GM12878 (cell line): ENCODE measurements at regions not wholly inside any gene's neighbourhood (a gene's known extent, or its start where the extent isn't known, plus 50 kb on each side); places are given as distances from the start of the nearest gene placed in this dataset.

ENCODE experiments used
- ATAC-seq: fragments of 200-7000 bp; cut with Tn5 transposase; 3 replicates; pipeline ENCODE4 v1.9.1; 2020; ENCODE audit warnings: mild to moderate bottlenecking, moderate library complexity
- BruUV-seq: library from RNA; stranded (reverse); fragments of 400-500 nt; replicated peaks from 2 replicates; lab custom pipeline; 2021; lab: Mats Ljungman, UMichigan
- CTCF ChIA-PET: fragments of 300-600 bp; sonication (Branson Sonifier 250); formaldehyde crosslinking; extraction: SDS; loops from one replicate; lab custom pipeline; 2021; ENCODE audit warnings: inconsistent platforms; lab: Yijun Ruan, JAX
- POLR2A ChIA-PET: fragments of 350-600 bp; formaldehyde crosslinking; extraction: SDS; loops from one replicate; lab custom pipeline; 2021; ENCODE audit warnings: inconsistent platforms; lab: Charles Lee
- RAD21 ChIA-PET: fragments of 300-600 bp; sonication (Branson Sonifier 250); formaldehyde crosslinking; loops from one replicate; lab custom pipeline; 2023; ENCODE audit warnings: antibody characterized with exemption; ENCODE audit not compliant: unreplicated experiment; lab: Charles Lee
- SMC1A ChIA-PET: fragments of 300-600 bp; sonication (Branson Sonifier 250); formaldehyde crosslinking; loops from one replicate; lab custom pipeline; 2023; ENCODE audit not compliant: unreplicated experiment, uncharacterized antibody; lab: Charles Lee
- DNase-seq: peaks from one replicate; pipeline ENCODE4 v3.0.0-alpha.2; 2011; ENCODE audit warnings: low read depth, low spot score
- FAIRE-seq: peaks from 3 replicates; lab custom pipeline; 2011; peaks lifted over from hg19 to GRCh38; lab: Jason Lieb, UNC
- H2AFZ ChIP-seq: 2 replicates; pipeline ENCODE4 v1.6.0; 2011; ENCODE audit warnings: low read depth, low read length, control low read depth; ENCODE audit not compliant: control insufficient read depth
- H3K27ac ChIP-seq: 2 replicates; pipeline ENCODE4 v1.5.1; 2011; ENCODE audit warnings: control low read depth; ENCODE audit not compliant: control insufficient read depth, insufficient read depth
- H3K27me3 ChIP-seq, 2 experiments: replicated peaks in 1 of 2; 2 replicates each; pipeline versions ENCODE4 v1.6.0 to v1.6.1; 2011; ENCODE audit warnings: low read length in 1 of 2; ENCODE audit not compliant: control insufficient read depth in 2 of 2, insufficient read depth in 2 of 2
- H3K36me3 ChIP-seq, 2 experiments: 2 replicates each; pipeline ENCODE4 v1.5.1; 2011; ENCODE audit warnings: low read length in 1 of 2; ENCODE audit not compliant: control insufficient read depth in 2 of 2, insufficient read depth in 2 of 2
- H3K4me1 ChIP-seq: 2 replicates; pipeline ENCODE4 v1.6.1; 2011; ENCODE audit warnings: mild to moderate bottlenecking, low read length, moderate library complexity, mixed read lengths; ENCODE audit not compliant: control insufficient read depth, insufficient read depth
- H3K4me2 ChIP-seq: 2 replicates; pipeline ENCODE4 v1.6.0; 2011; ENCODE audit warnings: control low read depth; ENCODE audit not compliant: control insufficient read depth, insufficient read depth
- H3K4me3 ChIP-seq: fragments of 200-600 bp; sonication (generic); 2 replicates; pipeline ENCODE4 v1.5.1; 2016
- H3K79me2 ChIP-seq: 2 replicates; pipeline ENCODE4 v1.6.0; 2011; ENCODE audit warnings: low read length; ENCODE audit not compliant: control insufficient read depth, insufficient read depth
- H3K9ac ChIP-seq: 2 replicates; pipeline ENCODE4 v1.8.0; 2011; ENCODE audit warnings: low read length, control low read depth, mixed read lengths; ENCODE audit not compliant: control insufficient read depth, insufficient read depth
- H3K9me3 ChIP-seq: replicated peaks from 3 replicates; pipeline ENCODE4 v1.5.1; 2011; ENCODE audit warnings: mild to moderate bottlenecking, low read length; ENCODE audit not compliant: control insufficient read depth, insufficient read depth
- H4K20me1 ChIP-seq: 2 replicates; pipeline ENCODE4 v1.6.0; 2011; ENCODE audit not compliant: control insufficient read depth, insufficient read depth
- BCLAF1 ChIP-seq: fragments of 450-650 bp; IDR thresholded peaks from 2 replicates; pipeline ENCODE4 v1.6.1; 2017; ENCODE audit warnings: antibody characterized with exemption, mild to moderate bottlenecking, moderate library complexity
- BMI1 ChIP-seq: fragments of 450-650 bp; IDR thresholded peaks from 2 replicates; pipeline ENCODE4 v1.6.1; 2016; ENCODE audit warnings: mild to moderate bottlenecking, moderate library complexity, borderline replicate concordance
- E2F4 ChIP-seq: IDR thresholded peaks from 2 replicates; pipeline ENCODE4 v1.6.1; 2012; ENCODE audit warnings: low read depth, low read length, improper control_type of control experiment
- ETV6 ChIP-seq, 2 experiments: fragments of 450-650 bp in 1 of 2; IDR thresholded peaks in 1 of 2; conservative IDR thresholded peaks in 1 of 2; 2 replicates each; pipeline ENCODE4 v1.6.1; 2014; ENCODE audit warnings: antibody characterized with exemption in 1 of 2, borderline replicate concordance in 1 of 2, low read depth in 1 of 2, mild to moderate bottlenecking in 1 of 2, moderate library complexity in 1 of 2
- EZH2 ChIP-seq: IDR thresholded peaks from 2 replicates; pipeline ENCODE4 v1.6.1; 2012; ENCODE audit warnings: low read depth, mild to moderate bottlenecking, control low read depth, inconsistent platforms, low read length, borderline replicate concordance; ENCODE audit not compliant: control insufficient read depth
- JUNB ChIP-seq: IDR thresholded peaks from 2 replicates; pipeline ENCODE4 v1.6.1; 2016; ENCODE audit warnings: antibody characterized with exemption, mild to moderate bottlenecking
- KAT2A ChIP-seq: conservative IDR thresholded peaks from 2 replicates; pipeline ENCODE4 v1.6.1; 2011; ENCODE audit warnings: low read depth, low read length; ENCODE audit not compliant: control insufficient read depth
- KLF5 ChIP-seq: fragments of 450-650 bp; IDR thresholded peaks from 2 replicates; pipeline ENCODE4 v1.6.1; 2014; ENCODE audit warnings: mild to moderate bottlenecking; ENCODE audit not compliant: partially characterized antibody
- NRF1 ChIP-seq: conservative IDR thresholded peaks from 2 replicates; pipeline ENCODE4 v1.6.1; 2011; ENCODE audit warnings: mild to moderate bottlenecking, low read depth, low read length, improper control_type of control experiment
- SP1 ChIP-seq: IDR thresholded peaks from one replicate; pipeline ENCODE4 v1.6.1; 2011; ENCODE audit warnings: low read depth, low read length
- SRF ChIP-seq, 2 experiments: IDR thresholded peaks; 2 replicates each; pipeline ENCODE4 v1.6.1; 2011; ENCODE audit warnings: low read depth in 2 of 2, low read length in 2 of 2, mild to moderate bottlenecking in 1 of 2, moderate library complexity in 1 of 2
- SUPT20H ChIP-seq: IDR thresholded peaks from 2 replicates; pipeline ENCODE4 v1.6.1; 2011; ENCODE audit warnings: low read depth, mild to moderate bottlenecking, low read length, moderate library complexity, borderline replicate concordance; ENCODE audit not compliant: control insufficient read depth
- SUZ12 ChIP-seq: fragments of 200-600 bp; sonication (generic); IDR thresholded peaks from one replicate; pipeline ENCODE4 v1.6.1; 2018; ENCODE audit warnings: antibody characterized with exemption, mild to moderate bottlenecking; ENCODE audit not compliant: unreplicated experiment
- YY1 ChIP-seq: IDR thresholded peaks from 2 replicates; pipeline ENCODE4 v1.6.1; 2011; ENCODE audit warnings: low read depth, mild to moderate bottlenecking, low read length
- ZNF592 ChIP-seq: fragments of 450-650 bp; IDR thresholded peaks from 2 replicates; pipeline ENCODE4 v1.6.1; 2017; ENCODE audit warnings: mild to moderate bottlenecking, moderate library complexity
- WGBS: methylation state at CpG from one replicate; pipeline ENCODE4 v1.1.6; 2016; ENCODE audit warnings: low lambda C conversion rate; ENCODE audit not compliant: insufficient replicate concordance, insufficient coverage; ENCODE audit errors: missing lambda C conversion rate; 5-methylcytosine and 5-hydroxymethylcytosine counted together
- in situ Hi-C: fragments of 300-500 bp; cut with MboI; formaldehyde crosslinking; loops from 9 replicates; pipeline ENCODE4 v1.14.3; 2018; ENCODE audit warnings: mixed read lengths
- intact Hi-C: fragments of 100-400 bp; cut with micrococcal nuclease; formaldehyde crosslinking; loops from one replicate; pipeline ENCODE4 v1.14.2; 2022; ENCODE audit not compliant: unreplicated experiment

GRCh38 chr11:15671216-15671615, 556.5 kb downstream of the INSC start (continued):
- TF ChIP-seq ETV6 (conservative IDR thresholded peaks at IDR 0.05 in 1 of 2, IDR thresholded peaks at IDR 0.05 in 1 of 2; ENCODE audit: borderline replicate concordance in 1 of 2, low read depth in 1 of 2) = no peak

GRCh38 chr11:15672825-15673224, 558.1 kb downstream of the INSC start:
- no peak overlapping the region for H2AFZ ChIP-seq

More at GRCh38 chr11:15672825-15673224, 558.1 kb downstream of the INSC start:
- H4K20me1 ChIP-seq = no peaks in the 10 kb centered on the region
- H3K9ac ChIP-seq = no peak overlapping the region
- DNase-seq (no peak), FAIRE-seq (no peak), ATAC-seq (no peak)
- H3K36me3 ChIP-seq = no peaks in the 10 kb centered on the region
- no peak for TF ChIP-seq SP1
- no peak for TF ChIP-seq BMI1
- no peak for TF ChIP-seq EZH2
- TF ChIP-seq E2F4 = no peak
- no peak for TF ChIP-seq BCLAF1
- no peak for TF ChIP-seq KAT2A
- TF ChIP-seq ZNF592 = no peak
- TF ChIP-seq YY1 = no peak
- TF ChIP-seq SRF (IDR thresholded peaks at IDR 0.05; ENCODE audit: low read depth in 2 of 2, low read length in 2 of 2) = no peak
- no peak for TF ChIP-seq NRF1
- no peak for TF ChIP-seq SUPT20H
- no peak for TF ChIP-seq KLF5
- TF ChIP-seq SUZ12 = no peak
- no peak for TF ChIP-seq JUNB
- no peaks in the 10 kb centered on the region for H3K4me1 ChIP-seq
- H3K4me2 ChIP-seq = no peak overlapping the region
- RAD21 ChIA-PET = no interaction called here
- POLR2A ChIA-PET = no interaction called here
- H3K79me2 ChIP-seq = no peaks in the 10 kb centered on the region
- WGBS = 0% methylated on average over 3 of the region's 3 CpGs
- no peak overlapping the region for H3K4me3 ChIP-seq
- H3K27ac ChIP-seq = no peak overlapping the region
- no TSS peak for BruUV-seq
- intact Hi-C loops = no loop called here
- no peaks in the 10 kb centered on the region for H3K27me3 ChIP-seq
- no peaks in the 10 kb centered on the region for H3K9me3 ChIP-seq
- in situ Hi-C loops = no loop called here
- SMC1A ChIA-PET = no interaction called here
- CTCF ChIA-PET = no interaction called here
